Mesothelial cell of epicardium (in vitro differentiated cells): ENCODE measurements at regions not wholly inside any gene's neighbourhood (a gene's known extent, or its start where the extent isn't known, plus 50 kb on each side); places are given as distances from the start of the nearest gene placed in this dataset.
"Not testable (repeated sequence)": the region's sequence is repeated elsewhere in the genome, so short reads cannot be mapped to it uniquely, and the experiment has no call there.

Experiments used
- DNase-seq, 2 experiments: peaks; one replicate each; pipeline ENCODE4 v3.0.0; 2021; ENCODE audit warnings: low spot score in 2 of 2; ENCODE audit not compliant: unreplicated experiment in 2 of 2
- H3K27ac Mint-ChIP-seq: 2 replicates; pipeline ENCODE4 v1.8.0; 2021; ENCODE audit warnings: mixed read lengths
- H3K27me3 Mint-ChIP-seq: 2 replicates; pipeline ENCODE4 v1.8.0; 2021; ENCODE audit warnings: low read depth, mixed read lengths
- H3K36me3 Mint-ChIP-seq: 2 replicates; pipeline ENCODE4 v1.8.0; 2021; ENCODE audit warnings: mixed read lengths
- H3K4me1 Mint-ChIP-seq: 2 replicates; pipeline ENCODE4 v1.8.0; 2021; ENCODE audit warnings: mixed read lengths
- H3K4me3 Mint-ChIP-seq: 2 replicates; pipeline ENCODE4 v1.8.0; 2021; ENCODE audit warnings: mild to moderate bottlenecking, moderate library complexity, mixed read lengths
- H3K9me3 Mint-ChIP-seq: 2 replicates; pipeline ENCODE4 v1.8.0; 2021; ENCODE audit warnings: mixed read lengths
- CTCF ChIP-seq: fragments of 200-600 bp; sonication (generic); IDR thresholded peaks from one replicate; pipeline ENCODE4 v1.5.0; 2021; ENCODE audit warnings: antibody characterized with exemption; ENCODE audit not compliant: unreplicated experiment

DNA sequence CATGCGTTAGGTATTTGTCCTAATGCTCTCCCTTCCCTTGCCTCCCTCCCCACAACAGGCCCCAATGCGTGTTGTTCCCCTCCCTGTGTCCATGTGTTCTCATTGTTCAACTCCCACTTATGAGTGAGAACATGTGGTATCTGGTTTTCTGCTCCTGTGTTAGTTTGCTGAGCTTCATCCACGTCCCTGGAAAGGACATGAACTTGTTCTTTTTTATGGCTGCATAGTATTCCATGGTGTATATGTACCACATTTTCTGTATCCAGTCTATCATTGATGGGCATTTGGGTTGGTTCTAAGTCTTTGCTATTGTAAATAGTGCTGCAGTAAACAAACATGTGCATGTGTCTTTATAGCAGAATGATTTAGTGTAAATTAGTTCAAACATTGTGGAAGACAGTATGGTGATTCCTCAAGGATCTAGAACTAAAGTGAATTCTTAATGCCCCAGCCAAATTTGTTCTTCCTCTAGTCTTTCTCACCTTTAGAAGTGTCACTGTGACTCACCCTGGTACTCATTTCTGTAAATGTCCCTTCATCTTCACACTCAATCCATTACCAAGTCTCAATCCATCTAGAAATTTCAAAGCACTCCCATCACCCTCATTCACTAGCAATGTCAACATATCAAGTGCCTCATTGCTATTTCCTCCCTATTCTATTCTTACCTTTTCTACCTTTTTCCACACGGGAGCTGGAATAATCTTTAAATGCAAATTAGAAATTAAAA is 123.9 kb downstream of the MREG start:
- not testable (repeated sequence) for H3K36me3 Mint-ChIP-seq, H3K4me3 Mint-ChIP-seq, H3K27ac Mint-ChIP-seq, H3K27me3 Mint-ChIP-seq, H3K9me3 Mint-ChIP-seq, DNase-seq
- peaks cover 45% of the 10 kb centered on the region for H3K4me1 Mint-ChIP-seq

GRCh38 chr2:215888680-215889079 is 124.7 kb downstream of the MREG start:
- Mint-ChIP-seq H3K27me3 (no peaks in the 10 kb centered on the region), H3K4me1 (peaks cover 52% of the 10 kb centered on the region), H3K36me3 (no peaks in the 10 kb centered on the region), H3K4me3 (no peak overlapping the region), H3K27ac (peak overlapping the region; percentile 55), H3K9me3 (peaks cover 5% of the 10 kb centered on the region)
- no peak for DNase-seq
- TF ChIP-seq CTCF: no peak

DNA sequence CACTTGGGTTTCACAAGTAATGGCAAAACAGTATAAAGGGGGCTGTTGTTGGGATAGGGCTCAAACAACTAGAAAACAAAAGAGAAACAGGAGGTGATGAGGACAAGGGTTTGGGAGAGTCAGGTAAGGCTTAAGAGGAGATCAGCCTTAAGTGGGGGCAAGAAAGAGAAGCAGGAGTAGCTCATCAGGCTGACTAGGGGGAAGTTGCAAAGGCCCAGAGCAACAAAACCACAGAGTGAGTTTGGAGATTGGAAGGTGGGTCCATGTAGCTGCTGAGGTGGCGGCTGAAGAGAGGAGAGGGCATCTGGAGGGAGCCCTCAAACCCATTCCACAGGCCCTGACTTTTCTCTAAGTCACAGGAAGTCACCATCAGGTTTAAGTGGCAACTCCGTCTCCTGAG is 126.0 kb downstream of the MREG start:
- peaks cover 52% of the 10 kb centered on the region for H3K4me1 Mint-ChIP-seq
- peak overlapping the region; percentile 17 for H3K27ac Mint-ChIP-seq
- TF ChIP-seq CTCF: no peak
- no peak overlapping the region for H3K4me3 Mint-ChIP-seq
- no peaks in the 10 kb centered on the region for H3K27me3 Mint-ChIP-seq
- H3K9me3 Mint-ChIP-seq: peaks cover 5% of the 10 kb centered on the region
- DNase-seq: no peak
- H3K36me3 Mint-ChIP-seq: no peaks in the 10 kb centered on the region

DNA sequence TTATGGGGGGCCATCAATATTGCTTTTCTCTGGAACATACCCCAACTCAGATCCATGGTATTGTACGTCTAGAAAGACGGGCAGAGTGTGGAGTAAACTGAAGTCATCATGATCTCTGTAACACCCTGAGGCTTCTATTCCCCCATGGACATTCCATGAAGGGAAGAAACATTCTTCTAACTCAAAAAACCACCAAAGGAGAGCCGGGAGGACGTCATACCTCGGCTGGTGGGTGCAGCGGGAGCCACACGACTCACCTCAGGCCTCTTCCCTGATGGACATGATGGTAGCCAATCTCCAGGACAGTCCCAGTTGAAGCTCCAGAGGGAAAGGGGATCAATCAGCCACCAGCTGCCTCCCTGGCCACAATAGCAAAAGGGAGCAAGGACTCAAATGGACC is 127.3 kb downstream of the MREG start:
- TF ChIP-seq CTCF: no peak
- Mint-ChIP-seq H3K36me3 (no peaks in the 10 kb centered on the region), H3K27ac (peak overlapping the region; percentile 88), H3K4me1 (peaks cover 54% of the 10 kb centered on the region), H3K4me3 (no peak overlapping the region), H3K27me3 (no peaks in the 10 kb centered on the region), H3K9me3 (peaks cover 5% of the 10 kb centered on the region)
- no peak for DNase-seq

DNA sequence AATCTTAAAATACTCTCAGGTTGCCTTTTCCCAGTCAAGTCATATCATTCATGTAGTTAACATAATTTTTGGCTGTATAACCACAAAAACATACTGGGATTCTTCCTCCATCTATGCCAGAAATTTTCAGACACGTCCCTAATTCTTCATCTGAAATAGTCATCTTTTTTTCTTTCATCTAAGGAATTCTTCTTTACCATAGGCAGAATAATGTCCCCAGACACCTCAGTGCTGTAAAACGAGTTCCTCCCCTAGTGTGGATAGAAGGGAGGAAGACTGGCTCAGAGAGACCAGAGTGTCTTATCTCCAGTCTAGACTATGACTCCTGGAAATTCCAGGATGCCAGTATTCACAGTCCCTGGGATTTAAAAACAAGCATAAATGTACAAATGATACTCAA is 127.8 kb downstream of the MREG start:
- TF ChIP-seq CTCF: no peak
- H3K9me3 Mint-ChIP-seq: peaks cover 5% of the 10 kb centered on the region
- H3K4me3 Mint-ChIP-seq: no peak overlapping the region
- peak overlapping the region; percentile 88 for H3K27ac Mint-ChIP-seq
- H3K36me3 Mint-ChIP-seq: no peaks in the 10 kb centered on the region
- H3K4me1 Mint-ChIP-seq: peaks cover 53% of the 10 kb centered on the region
- no peak for DNase-seq
- H3K27me3 Mint-ChIP-seq: no peaks in the 10 kb centered on the region

GRCh38 chr2:215884451-215885087 is 128.8 kb downstream of the MREG start:
- Mint-ChIP-seq H3K4me3 (no peak overlapping the region), H3K4me1 (peaks cover 52% of the 10 kb centered on the region), H3K27ac (peak overlapping the region; percentile 88), H3K27me3 (no peaks in the 10 kb centered on the region), H3K9me3 (peaks cover 3% of the 10 kb centered on the region), H3K36me3 (no peaks in the 10 kb centered on the region)
- DNase-seq: no peak
- TF ChIP-seq CTCF: no peak
